ENCODE measurements at regions not wholly inside any gene's neighbourhood (a gene's known extent, or its start where the extent isn't known, plus 50 kb on each side); places are given as distances from the start of the nearest gene placed in this dataset.

- H3K4me3 ChIP-seq, result no peak overlapping the region
- H3K36me3 ChIP-seq (ENCODE audit: low read depth), result no peaks in the 10 kb centered on the region
- no peaks in the 10 kb centered on the region for H4K20me1 ChIP-seq (ENCODE audit: insufficient read depth)
- WGBS, 2 experiments (ENCODE audit: low coverage in 1 of 2, low lambda C conversion rate in 2 of 2, missing lambda C conversion rate in 2 of 2), result 66 to 67% methylated on average over 12 of the region's 12 CpGs
- TF ChIP-seq EZH2 (IDR thresholded peaks at IDR 0.05; ENCODE audit: insufficient read depth, poor library complexity, severe bottlenecking), result no peak
- TF ChIP-seq EZH2phosphoT487 (IDR thresholded peaks at IDR 0.05; ENCODE audit: insufficient read depth, low read depth), result no peak
- in situ Hi-C loops (cut with MboI), result no loop called here
- H3K27ac ChIP-seq, result no peak overlapping the region
- no peaks in the 10 kb centered on the region for H3K9me2 ChIP-seq (ENCODE audit: insufficient read depth)
- H3K27me3 ChIP-seq (replicated peaks; ENCODE audit: insufficient read depth), result peaks cover 18% of the 10 kb centered on the region; the same call in 1 of the 2 replicates
- H3K4me1 ChIP-seq (ENCODE audit: insufficient read depth), result no peaks in the 10 kb centered on the region
- DNase-seq, result no peak
- no peaks in the 10 kb centered on the region for H3F3A ChIP-seq (ENCODE audit: insufficient read depth)
- no peaks in the 10 kb centered on the region for H3K79me2 ChIP-seq (ENCODE audit: insufficient read depth)
- H2AFZ ChIP-seq, result no peak overlapping the region
- H3K9ac ChIP-seq, result no peak overlapping the region
- H3K9me3 ChIP-seq (ENCODE audit: low read depth), result no peaks in the 10 kb centered on the region
- no peak overlapping the region for H3K4me2 ChIP-seq (ENCODE audit: unreplicated experiment)
These were observed 185.7 kb downstream of the ATPSCKMT start for GRCh38 chr5:10063997-10064396.

GRCh38 chr5:10059980-10060379 is 189.7 kb downstream of the ATPSCKMT start:
- H3K9me3 ChIP-seq (ENCODE audit: low read depth), result no peaks in the 10 kb centered on the region
- H3K27ac ChIP-seq, result no peak overlapping the region
- H3K4me2 ChIP-seq (ENCODE audit: unreplicated experiment), result no peak overlapping the region
- H4K20me1 ChIP-seq (ENCODE audit: insufficient read depth), result no peaks in the 10 kb centered on the region
- no peaks in the 10 kb centered on the region for H3K79me2 ChIP-seq (ENCODE audit: insufficient read depth)
- H3K4me3 ChIP-seq, result no peak overlapping the region
- no peak overlapping the region for H3K9ac ChIP-seq
- no peak overlapping the region for H2AFZ ChIP-seq
- TF ChIP-seq EZH2 (IDR thresholded peaks at IDR 0.05; ENCODE audit: insufficient read depth, poor library complexity, severe bottlenecking) (no peak), EZH2phosphoT487 (IDR thresholded peaks at IDR 0.05; ENCODE audit: insufficient read depth, low read depth) (no peak)
- H3K27me3 ChIP-seq (replicated peaks; ENCODE audit: insufficient read depth), result peaks cover 18% of the 10 kb centered on the region; the same call in 1 of the 2 replicates
- no peaks in the 10 kb centered on the region for H3F3A ChIP-seq (ENCODE audit: insufficient read depth)
- H3K36me3 ChIP-seq (ENCODE audit: low read depth), result no peaks in the 10 kb centered on the region
- in situ Hi-C loops (cut with MboI), result no loop called here
- H3K4me1 ChIP-seq (ENCODE audit: insufficient read depth), result peaks cover 3% of the 10 kb centered on the region; the same call in 1 of the 2 replicates
- DNase-seq, result no peak
- H3K9me2 ChIP-seq (ENCODE audit: insufficient read depth), result no peaks in the 10 kb centered on the region
- WGBS, 2 experiments (ENCODE audit: low coverage in 1 of 2, low lambda C conversion rate in 2 of 2, missing lambda C conversion rate in 2 of 2), result 58 to 64% methylated on average over 5 of the region's 5 CpGs

GRCh38 chr5:10059556-10059955 is 190.1 kb downstream of the ATPSCKMT start:
- Histone ChIP-seq H3K27me3 (replicated peaks; ENCODE audit: insufficient read depth) (peaks cover 18% of the 10 kb centered on the region; the same call in 1 of the 2 replicates), H3K4me3 (no peak overlapping the region), H3K9me3 (ENCODE audit: low read depth) (no peaks in the 10 kb centered on the region), H3K9me2 (ENCODE audit: insufficient read depth) (no peaks in the 10 kb centered on the region), H3K27ac (no peak overlapping the region), H3K36me3 (ENCODE audit: low read depth) (no peaks in the 10 kb centered on the region), H4K20me1 (ENCODE audit: insufficient read depth) (no peaks in the 10 kb centered on the region), H3K9ac (no peak overlapping the region), H3K4me1 (ENCODE audit: insufficient read depth) (peaks cover 3% of the 10 kb centered on the region; the same call in 1 of the 2 replicates), H2AFZ (no peak overlapping the region), H3K79me2 (ENCODE audit: insufficient read depth) (no peaks in the 10 kb centered on the region), H3K4me2 (ENCODE audit: unreplicated experiment) (no peak overlapping the region), H3F3A (ENCODE audit: insufficient read depth) (no peaks in the 10 kb centered on the region)
- in situ Hi-C loops (cut with MboI), result no loop called here
- TF ChIP-seq EZH2phosphoT487 (IDR thresholded peaks at IDR 0.05; ENCODE audit: insufficient read depth, low read depth) (no peak), EZH2 (IDR thresholded peaks at IDR 0.05; ENCODE audit: insufficient read depth, poor library complexity, severe bottlenecking) (no peak)
- DNase-seq, result no peak
- WGBS, 2 experiments (ENCODE audit: low coverage in 1 of 2, low lambda C conversion rate in 2 of 2, missing lambda C conversion rate in 2 of 2), result 31 to 32% methylated on average over 9 of the region's 9 CpGs

GRCh38 chr5:10057356-10057755 is 192.3 kb downstream of the ATPSCKMT start:
- WGBS, 2 experiments (ENCODE audit: low coverage in 1 of 2, low lambda C conversion rate in 2 of 2, missing lambda C conversion rate in 2 of 2), result 45 to 46% methylated on average over 7 of the region's 7 CpGs
- TF ChIP-seq EZH2phosphoT487 (IDR thresholded peaks at IDR 0.05; ENCODE audit: insufficient read depth, low read depth) (no peak), EZH2 (IDR thresholded peaks at IDR 0.05; ENCODE audit: insufficient read depth, poor library complexity, severe bottlenecking) (no peak)

More at GRCh38 chr5:10057356-10057755, 192.3 kb downstream of the ATPSCKMT start:
- no peak overlapping the region for H3K4me3 ChIP-seq
- H3K4me2 ChIP-seq (ENCODE audit: unreplicated experiment), result no peak overlapping the region
- in situ Hi-C loops (cut with MboI), result no loop called here
- no peak for DNase-seq
- no peak overlapping the region for H3K27ac ChIP-seq
- H3F3A ChIP-seq (ENCODE audit: insufficient read depth), result no peaks in the 10 kb centered on the region
- H3K4me1 ChIP-seq (ENCODE audit: insufficient read depth), result peaks cover 3% of the 10 kb centered on the region; the same call in 1 of the 2 replicates
- H3K9me2 ChIP-seq (ENCODE audit: insufficient read depth), result no peaks in the 10 kb centered on the region
- H4K20me1 ChIP-seq (ENCODE audit: insufficient read depth), result no peaks in the 10 kb centered on the region
- H3K79me2 ChIP-seq (ENCODE audit: insufficient read depth), result no peaks in the 10 kb centered on the region
- H3K9me3 ChIP-seq (ENCODE audit: low read depth), result no peaks in the 10 kb centered on the region
- H3K9ac ChIP-seq, result no peak overlapping the region
- H2AFZ ChIP-seq, result no peak overlapping the region
- H3K27me3 ChIP-seq (replicated peaks; ENCODE audit: insufficient read depth), result peaks cover 15% of the 10 kb centered on the region; the same call in 1 of the 2 replicates
- H3K36me3 ChIP-seq (ENCODE audit: low read depth), result no peaks in the 10 kb centered on the region

All from GM23248 (cell line).